Upper lobe of left lung (tissue), 6 donors: ENCODE measurements at regions not wholly inside any gene's neighbourhood (a gene's known extent, or its start where the extent isn't known, plus 50 kb on each side); places are given as distances from the start of the nearest gene placed in this dataset.

Experiments
- ATAC-seq, 2 donors: fragments of 200-7000 bp; cut with Tn5 transposase; one replicate each; pipeline ENCODE4 v1.9.1; 2022; ENCODE audit warnings: mild to moderate bottlenecking in 2 of 2, moderate library complexity in 2 of 2; ENCODE audit not compliant: low FRiP score in 2 of 2
- DNase-seq, 2 donors: peaks; one replicate each; pipeline ENCODE4 v3.0.0-alpha.2; 2019 to 2020
- H3K27ac ChIP-seq, 4 donors: fragments of 200-600 bp; sonication (generic); one replicate each; pipeline ENCODE4 v1.5.1; 2016 to 2019
- H3K27me3 ChIP-seq, 4 donors: fragments of 200-600 bp; sonication (generic); one replicate each; pipeline ENCODE4 v1.5.1; 2017 to 2019
- H3K36me3 ChIP-seq, 4 donors: fragments of 200-600 bp; sonication (generic); one replicate each; pipeline ENCODE4 v1.5.1; 2016 to 2019
- H3K4me1 ChIP-seq, 4 donors: fragments of 200-600 bp; sonication (generic); one replicate each; pipeline ENCODE4 v1.5.1; 2018 to 2019
- H3K4me3 ChIP-seq, 4 donors: fragments of 200-600 bp; sonication (generic); one replicate each; pipeline ENCODE4 v1.5.1; 2017 to 2019; ENCODE audit warnings: mild to moderate bottlenecking in 2 of 4, moderate library complexity in 1 of 4
- H3K9me3 ChIP-seq, 4 donors: fragments of 200-600 bp; sonication (generic); one replicate each; pipeline ENCODE4 v1.5.1; 2018 to 2019
- CTCF ChIP-seq, 6 experiments: fragments of 450-650 bp in 4 of 6; fragments of 200-600 bp in 2 of 6; sonication (generic) in 2 of 6; IDR thresholded peaks; one replicate each; pipeline ENCODE4 v1.5.1; 2016 to 2019; ENCODE audit warnings: antibody characterized with exemption in 6 of 6
- EP300 ChIP-seq, 4 donors: sonication (generic); formaldehyde crosslinking; IDR thresholded peaks; one replicate each; pipeline ENCODE4 v1.5.1; 2017; ENCODE audit warnings: antibody characterized with exemption in 4 of 4, control low read depth in 2 of 4
- POLR2A ChIP-seq, 4 donors: fragments of 450-650 bp; IDR thresholded peaks; one replicate each; pipeline ENCODE4 v1.5.1; 2016 to 2017; ENCODE audit warnings: antibody characterized with exemption in 4 of 4, mild to moderate bottlenecking in 2 of 4
- POLR2AphosphoS5 ChIP-seq, 2 donors: sonication (generic); formaldehyde crosslinking; IDR thresholded peaks; one replicate each; pipeline ENCODE4 v1.5.1; 2017; ENCODE audit warnings: antibody characterized with exemption in 2 of 2
- WGBS, 2 donors: methylation state at CpG; one replicate each; pipeline ENCODE4 v1.1.5; 2017 to 2018; 5-methylcytosine and 5-hydroxymethylcytosine counted together
- donor health status: DM: no; HTN: no; CAD: no; lungs with moderate emphysema.
- donor health status: DM: no; HTN: yes; CAD: no; lungs with severe emphysema.

- Histone ChIP-seq H3K27ac (no peak overlapping the region), H3K9me3 (no peaks in the 10 kb centered on the region), H3K36me3 (no peaks in the 10 kb centered on the region), H3K4me3 (no peak overlapping the region), H3K4me1 (no peaks in the 10 kb centered on the region), H3K27me3 (no peaks in the 10 kb centered on the region)
- DNase-seq (no peak), ATAC-seq (no peak)
- 77% methylated on average over 4 of the region's 4 CpGs for WGBS, 2 donors
- TF ChIP-seq EP300 (IDR thresholded peaks at IDR 0.05): no peak
- no peak for TF ChIP-seq POLR2A (IDR thresholded peaks at IDR 0.05)
- TF ChIP-seq POLR2AphosphoS5 (IDR thresholded peaks at IDR 0.05): no peak
- no peak for TF ChIP-seq CTCF (IDR thresholded peaks at IDR 0.05)
Observed at GRCh38 chr2:57452634-57453033, 594.0 kb upstream of the VRK2 start.

GRCh38 chr2:57453945-57454344 lies 592.7 kb upstream of the VRK2 start:
- no peak overlapping the region for H3K4me3 ChIP-seq
- no peak for TF ChIP-seq CTCF (IDR thresholded peaks at IDR 0.05)
- DNase-seq (no peak), ATAC-seq (no peak)
- H3K27ac ChIP-seq: no peak overlapping the region
- H3K9me3 ChIP-seq: no peaks in the 10 kb centered on the region
- WGBS, 2 donors: 95 to 96% methylated on average over 1 of the region's 1 CpG
- H3K36me3 ChIP-seq: no peaks in the 10 kb centered on the region
- no peaks in the 10 kb centered on the region for H3K4me1 ChIP-seq
- no peaks in the 10 kb centered on the region for H3K27me3 ChIP-seq

GRCh38 chr2:57460396-57461276 lies 586.0 kb upstream of the VRK2 start:
- ATAC-seq (no peak), DNase-seq (no peak)
- Histone ChIP-seq H3K36me3 (no peaks in the 10 kb centered on the region), H3K27me3 (no peaks in the 10 kb centered on the region), H3K4me1 (no peaks in the 10 kb centered on the region), H3K4me3 (no peak overlapping the region), H3K9me3 (no peaks in the 10 kb centered on the region), H3K27ac (no peak overlapping the region)
- WGBS, 2 donors: 69 to 83% methylated on average over 2 of the region's 2 CpGs
- TF ChIP-seq POLR2A (IDR thresholded peaks at IDR 0.05) (no peak), EP300 (IDR thresholded peaks at IDR 0.05) (no peak), CTCF (IDR thresholded peaks at IDR 0.05) (no peak), POLR2AphosphoS5 (IDR thresholded peaks at IDR 0.05) (no peak)

- Histone ChIP-seq H3K27me3 (no peaks in the 10 kb centered on the region), H3K36me3 (no peaks in the 10 kb centered on the region), H3K4me3 (no peak overlapping the region), H3K4me1 (no peaks in the 10 kb centered on the region), H3K9me3 (no peaks in the 10 kb centered on the region), H3K27ac (no peak overlapping the region)
- WGBS, 2 donors: 68 to 69% methylated on average over 4 of the region's 4 CpGs
- no peak for TF ChIP-seq CTCF (IDR thresholded peaks at IDR 0.05)
- ATAC-seq: no peak
- no peak for DNase-seq
Observed at GRCh38 chr2:57461624-57462023, 585.0 kb upstream of the VRK2 start.

GRCh38 chr2:57465067-57465466 lies 581.5 kb upstream of the VRK2 start:
- Histone ChIP-seq H3K27ac (no peak overlapping the region), H3K27me3 (no peaks in the 10 kb centered on the region), H3K36me3 (no peaks in the 10 kb centered on the region), H3K4me1 (no peaks in the 10 kb centered on the region), H3K4me3 (no peak overlapping the region), H3K9me3 (no peaks in the 10 kb centered on the region)
- TF ChIP-seq POLR2A (IDR thresholded peaks at IDR 0.05): no peak
- no peak for TF ChIP-seq EP300 (IDR thresholded peaks at IDR 0.05)
- no peak for TF ChIP-seq CTCF (IDR thresholded peaks at IDR 0.05)
- no peak for TF ChIP-seq POLR2AphosphoS5 (IDR thresholded peaks at IDR 0.05)
- no peak for ATAC-seq
- DNase-seq: no peak
- 89% methylated on average over 6 of the region's 6 CpGs for WGBS, 2 donors
